ENCODE measurements at regions not wholly inside any gene's neighbourhood (a gene's known extent, or its start where the extent isn't known, plus 50 kb on each side); places are given as distances from the start of the nearest gene placed in this dataset.

DNA sequence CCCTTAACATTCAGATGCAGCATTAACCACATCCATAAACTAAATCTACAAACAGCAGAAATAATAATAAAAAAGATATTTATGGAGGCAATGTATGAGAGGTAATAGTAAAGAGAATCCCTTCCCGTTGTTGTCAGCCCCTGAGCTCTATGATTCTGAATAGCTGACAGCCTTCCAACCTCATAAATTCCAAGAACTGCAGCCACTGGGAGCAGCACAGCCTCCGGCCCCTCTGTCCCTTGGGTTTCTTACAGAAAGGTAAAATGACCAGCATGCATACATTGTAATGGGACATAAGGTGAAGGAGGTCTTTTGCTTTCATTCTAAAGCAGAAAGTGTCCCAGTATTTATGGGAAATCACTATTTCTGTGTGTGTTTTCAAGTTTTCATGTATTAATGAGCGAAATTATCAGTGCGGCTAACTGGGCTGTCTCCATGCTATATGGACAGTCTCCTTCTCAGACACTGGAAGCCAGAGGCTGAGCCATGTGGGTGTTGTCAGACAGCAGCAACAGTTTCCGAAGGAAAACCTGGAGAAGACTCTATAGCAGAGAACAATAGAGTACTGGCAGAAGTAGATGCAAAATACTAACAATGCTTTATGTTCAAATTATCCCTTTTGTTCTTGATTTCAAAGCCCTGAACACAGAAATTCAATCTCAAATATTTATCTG lies 151.6 kb downstream of the LRRC30 start:
- Histone ChIP-seq H3K27me3 (no peaks in the 10 kb centered on the region), H3K4me3 (no peak overlapping the region), H3K9me3 (no peaks in the 10 kb centered on the region), H3K27ac (no peak overlapping the region), H3K36me3 (no peaks in the 10 kb centered on the region), H3K4me1 (no peaks in the 10 kb centered on the region)
- DNase-seq, result no peak
- no peak for TF ChIP-seq POLR2A (IDR thresholded peaks at IDR 0.05)
- TF ChIP-seq, protein P1, sequence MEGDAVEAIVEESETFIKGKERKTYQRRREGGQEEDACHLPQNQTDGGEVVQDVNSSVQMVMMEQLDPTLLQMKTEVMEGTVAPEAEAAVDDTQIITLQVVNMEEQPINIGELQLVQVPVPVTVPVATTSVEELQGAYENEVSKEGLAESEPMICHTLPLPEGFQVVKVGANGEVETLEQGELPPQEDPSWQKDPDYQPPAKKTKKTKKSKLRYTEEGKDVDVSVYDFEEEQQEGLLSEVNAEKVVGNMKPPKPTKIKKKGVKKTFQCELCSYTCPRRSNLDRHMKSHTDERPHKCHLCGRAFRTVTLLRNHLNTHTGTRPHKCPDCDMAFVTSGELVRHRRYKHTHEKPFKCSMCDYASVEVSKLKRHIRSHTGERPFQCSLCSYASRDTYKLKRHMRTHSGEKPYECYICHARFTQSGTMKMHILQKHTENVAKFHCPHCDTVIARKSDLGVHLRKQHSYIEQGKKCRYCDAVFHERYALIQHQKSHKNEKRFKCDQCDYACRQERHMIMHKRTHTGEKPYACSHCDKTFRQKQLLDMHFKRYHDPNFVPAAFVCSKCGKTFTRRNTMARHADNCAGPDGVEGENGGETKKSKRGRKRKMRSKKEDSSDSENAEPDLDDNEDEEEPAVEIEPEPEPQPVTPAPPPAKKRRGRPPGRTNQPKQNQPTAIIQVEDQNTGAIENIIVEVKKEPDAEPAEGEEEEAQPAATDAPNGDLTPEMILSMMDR (IDR thresholded peaks at IDR 0.05), result no peak

DNA sequence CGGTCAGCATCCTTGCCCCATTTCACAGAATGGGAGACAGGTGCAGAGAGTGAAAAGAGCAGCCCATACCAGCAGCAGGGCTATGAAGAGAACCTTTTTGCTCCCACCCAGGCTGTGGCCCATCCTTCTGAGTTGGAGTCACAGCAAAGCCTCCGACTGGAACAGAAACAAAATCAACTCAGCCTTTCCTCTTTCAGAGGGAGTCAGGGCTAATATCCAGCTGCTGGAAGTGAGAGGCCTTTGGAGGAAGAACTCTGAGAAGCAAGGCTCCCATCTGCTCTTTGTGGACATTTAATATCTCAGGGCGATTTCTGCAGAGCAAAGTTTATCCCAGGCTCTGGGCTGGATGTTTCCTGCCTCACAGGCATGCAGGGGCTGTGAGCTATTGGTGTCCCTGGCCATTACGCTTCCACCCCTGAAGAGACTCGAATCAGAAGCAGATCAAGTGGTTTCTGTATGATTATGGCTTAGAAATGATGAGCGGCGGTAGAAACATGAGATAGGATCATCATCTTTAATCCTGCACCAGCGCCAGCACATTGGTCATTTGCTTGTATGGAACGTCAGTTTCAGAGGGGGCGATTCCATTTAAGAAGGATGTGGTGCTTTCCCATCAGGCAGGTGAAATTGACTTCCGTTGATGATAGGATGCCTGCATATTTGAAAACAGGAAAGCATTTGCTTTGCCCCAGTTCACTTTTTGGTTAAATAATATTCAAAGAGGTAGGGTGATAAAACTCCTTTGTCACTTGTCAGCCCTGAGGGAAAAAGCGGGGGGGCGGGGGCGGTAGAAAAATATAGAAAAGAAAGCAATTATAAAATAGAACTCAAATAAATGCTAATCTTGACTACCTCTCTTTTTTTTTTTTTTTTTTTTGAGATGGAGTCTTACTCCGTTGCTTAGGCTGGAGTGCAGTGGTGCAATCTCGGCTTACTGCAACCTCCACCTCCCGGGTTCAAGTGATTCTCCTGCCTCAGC lies 152.4 kb downstream of the LRRC30 start:
- no peaks in the 10 kb centered on the region for H3K4me1 ChIP-seq
- no peak overlapping the region for H3K4me3 ChIP-seq
- no peak for DNase-seq
- H3K9me3 ChIP-seq, result no peaks in the 10 kb centered on the region
- no peak overlapping the region for H3K27ac ChIP-seq
- TF ChIP-seq, protein P1 (IDR thresholded peaks at IDR 0.05), result no peak
- no peak for TF ChIP-seq POLR2A (IDR thresholded peaks at IDR 0.05)
- no peaks in the 10 kb centered on the region for H3K27me3 ChIP-seq
- H3K36me3 ChIP-seq, result no peaks in the 10 kb centered on the region

DNA sequence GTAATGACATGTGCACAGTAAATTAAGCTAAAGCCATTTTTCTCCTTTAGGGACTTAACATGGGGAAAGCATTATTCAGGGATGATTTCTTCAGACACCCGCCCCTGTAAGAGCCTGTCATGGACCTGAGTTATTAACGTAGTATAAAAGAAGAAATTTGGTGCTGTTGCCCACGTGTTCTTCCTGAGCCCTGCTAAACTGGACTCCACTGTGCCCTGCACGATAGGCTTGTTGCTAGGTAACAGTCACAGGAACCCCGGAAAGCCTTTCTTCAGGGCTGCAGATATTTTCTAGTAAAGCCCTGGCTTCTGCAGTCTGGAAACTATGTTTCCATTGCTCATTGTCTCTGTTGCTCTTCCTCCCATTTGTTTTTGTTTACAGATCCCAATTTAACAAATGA lies 157.9 kb downstream of the LRRC30 start:
- no peak for DNase-seq
- TF ChIP-seq, protein P1 (IDR thresholded peaks at IDR 0.05), result no peak
- no peak for TF ChIP-seq POLR2A (IDR thresholded peaks at IDR 0.05)
- Histone ChIP-seq H3K9me3 (no peaks in the 10 kb centered on the region), H3K4me1 (no peaks in the 10 kb centered on the region), H3K4me3 (no peak overlapping the region), H3K27ac (no peak overlapping the region), H3K36me3 (no peaks in the 10 kb centered on the region), H3K27me3 (no peaks in the 10 kb centered on the region)

DNA sequence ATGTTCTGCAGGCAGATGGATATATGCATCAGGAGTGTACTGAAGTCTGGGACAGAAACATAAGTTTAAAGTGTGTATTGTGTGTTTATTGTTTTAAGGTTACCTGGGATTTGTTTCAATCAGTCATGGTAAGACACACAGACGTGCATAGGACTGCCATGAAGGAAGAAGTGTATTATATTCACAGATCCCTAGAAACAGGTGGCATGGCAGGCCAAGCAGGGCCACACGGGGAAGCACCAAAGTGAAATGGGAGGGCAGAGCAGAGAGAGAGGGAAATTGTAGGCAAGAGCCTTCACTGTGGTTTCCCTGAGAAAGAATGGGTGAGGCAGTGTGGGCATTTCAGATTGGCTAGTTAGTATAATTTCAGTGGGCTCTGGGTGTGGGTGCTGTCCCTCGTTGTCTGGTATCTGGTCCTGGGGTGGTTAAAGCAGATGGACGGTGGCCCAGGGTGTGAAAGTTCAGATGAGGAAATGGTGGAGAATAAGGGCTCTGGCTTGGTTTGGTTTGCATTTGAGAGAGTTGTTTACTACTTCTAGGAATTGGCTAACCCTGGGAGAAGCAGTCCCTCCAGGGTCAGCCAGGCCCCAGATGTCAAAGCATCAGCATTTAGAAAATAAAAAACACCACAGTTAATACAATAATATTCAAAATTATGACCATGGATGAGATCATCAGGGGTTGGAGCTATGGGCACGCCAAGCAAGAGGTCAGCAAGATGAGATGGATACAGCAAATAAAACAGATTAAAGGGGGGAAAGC lies 160.0 kb downstream of the LRRC30 start:
- H3K27ac ChIP-seq, result no peak overlapping the region
- no peak overlapping the region for H3K4me3 ChIP-seq
- no peak for DNase-seq
- no peaks in the 10 kb centered on the region for H3K36me3 ChIP-seq
- no peaks in the 10 kb centered on the region for H3K9me3 ChIP-seq
- H3K27me3 ChIP-seq, result no peaks in the 10 kb centered on the region
- H3K4me1 ChIP-seq, result no peaks in the 10 kb centered on the region
- TF ChIP-seq, protein P1 (IDR thresholded peaks at IDR 0.05), result no peak
- no peak for TF ChIP-seq POLR2A (IDR thresholded peaks at IDR 0.05)

DNA sequence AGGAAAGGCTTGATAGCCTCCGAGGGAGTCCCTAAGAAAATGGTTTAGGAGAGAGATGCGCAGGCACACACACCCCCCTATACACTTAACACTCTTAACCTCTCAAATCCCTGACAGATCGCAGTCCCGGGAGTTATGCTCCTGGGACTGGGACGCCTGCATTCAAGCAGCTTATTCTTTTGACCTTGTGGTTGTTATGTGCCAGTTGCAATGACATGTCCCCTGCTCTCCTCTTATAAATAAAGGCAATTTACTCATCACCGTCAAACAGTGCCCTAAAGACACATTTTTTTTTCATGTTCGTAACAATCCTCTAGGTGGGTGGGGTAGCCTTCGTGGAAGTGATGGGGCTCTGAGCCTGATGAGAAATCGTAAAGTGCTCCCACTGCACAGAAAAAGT lies 162.2 kb downstream of the LRRC30 start:
- no peaks in the 10 kb centered on the region for H3K27me3 ChIP-seq
- no peak overlapping the region for H3K4me3 ChIP-seq
- H3K36me3 ChIP-seq, result no peaks in the 10 kb centered on the region
- H3K27ac ChIP-seq, result no peak overlapping the region
- TF ChIP-seq POLR2A (IDR thresholded peaks at IDR 0.05), result no peak
- TF ChIP-seq, protein P1 (IDR thresholded peaks at IDR 0.05), result no peak
- H3K9me3 ChIP-seq, result no peaks in the 10 kb centered on the region
- H3K4me1 ChIP-seq, result no peaks in the 10 kb centered on the region
- DNase-seq, result no peak

Measured in Peyer's patch (tissue), 4 donors.